HPDE6-E6E7 (cell line): ENCODE measurements at regions not wholly inside any gene's neighbourhood (a gene's known extent, or its start where the extent isn't known, plus 50 kb on each side); places are given as distances from the start of the nearest gene placed in this dataset.

Source experiments
- DNase-seq: peaks from one replicate; pipeline ENCODE4 v3.0.0; 2011; ENCODE audit warnings: missing footprints; ENCODE audit errors: extremely low spot score

DNA sequence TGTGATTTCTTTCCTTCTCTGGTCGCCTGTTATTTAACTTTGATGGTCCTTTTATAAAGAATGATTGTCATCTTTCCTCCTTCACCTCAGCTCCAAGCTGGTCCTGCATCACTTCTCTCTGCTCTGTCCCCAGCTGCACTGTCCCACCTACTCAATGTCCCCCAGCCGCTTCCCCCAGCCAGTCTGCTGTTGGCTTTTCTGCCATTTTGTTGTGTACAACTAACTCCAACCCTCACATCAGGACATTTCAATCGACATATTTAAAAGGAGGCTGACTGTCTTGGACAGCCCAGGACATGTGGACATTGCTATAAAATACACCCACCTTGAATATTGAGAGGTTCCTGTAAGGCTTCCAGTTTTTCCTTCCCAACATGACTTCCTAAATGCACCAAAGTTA, 193.8 kb upstream of the RGMA start:
- DNase-seq = no peak

- DNase-seq = no peak
These were observed 189.8 kb upstream of the RGMA start for GRCh38 chr15:93278783-93279182.

GRCh38 chr15:93278006-93278405, 189.0 kb upstream of the RGMA start:
- no peak for DNase-seq

DNA sequence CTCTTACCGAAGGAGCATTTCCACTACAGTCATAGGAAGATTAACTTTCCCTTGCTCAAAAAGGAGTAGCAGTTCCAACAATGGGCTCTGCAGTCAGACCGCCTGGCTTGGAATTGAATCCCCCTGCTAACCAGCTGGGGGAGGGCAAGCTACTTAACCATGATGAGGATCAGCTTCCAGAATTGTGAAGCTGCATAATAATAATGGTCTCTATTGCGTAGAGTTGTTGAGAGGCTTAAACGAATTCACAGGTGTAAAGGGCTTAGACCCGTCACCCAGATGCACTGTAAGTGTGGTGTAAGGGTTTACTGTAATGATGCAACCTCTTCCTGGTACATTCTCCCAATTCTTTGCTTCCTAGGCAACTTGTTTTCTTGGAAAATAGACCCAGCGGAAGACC, 185.2 kb upstream of the RGMA start:
- no peak for DNase-seq

DNA sequence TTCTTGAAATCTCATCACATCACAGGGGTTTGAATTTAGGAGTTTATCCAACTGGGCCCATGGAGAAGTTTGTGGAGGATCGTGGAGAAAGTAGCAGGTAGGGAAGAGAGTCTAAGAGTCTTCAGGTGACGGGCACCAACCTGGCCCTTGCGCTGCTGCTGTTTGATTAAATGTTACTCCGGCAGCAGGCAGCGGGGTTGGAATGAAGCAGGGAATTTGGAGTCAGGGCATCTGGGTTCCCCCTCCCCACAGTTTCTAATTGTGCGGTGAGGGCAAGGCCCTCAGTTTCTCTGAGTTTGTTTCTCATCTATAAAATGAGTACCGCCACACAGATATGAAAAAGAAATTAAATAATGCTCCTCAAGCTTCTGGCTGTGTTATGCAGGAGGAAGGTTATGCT, 182.9 kb upstream of the RGMA start:
- DNase-seq = no peak

DNA sequence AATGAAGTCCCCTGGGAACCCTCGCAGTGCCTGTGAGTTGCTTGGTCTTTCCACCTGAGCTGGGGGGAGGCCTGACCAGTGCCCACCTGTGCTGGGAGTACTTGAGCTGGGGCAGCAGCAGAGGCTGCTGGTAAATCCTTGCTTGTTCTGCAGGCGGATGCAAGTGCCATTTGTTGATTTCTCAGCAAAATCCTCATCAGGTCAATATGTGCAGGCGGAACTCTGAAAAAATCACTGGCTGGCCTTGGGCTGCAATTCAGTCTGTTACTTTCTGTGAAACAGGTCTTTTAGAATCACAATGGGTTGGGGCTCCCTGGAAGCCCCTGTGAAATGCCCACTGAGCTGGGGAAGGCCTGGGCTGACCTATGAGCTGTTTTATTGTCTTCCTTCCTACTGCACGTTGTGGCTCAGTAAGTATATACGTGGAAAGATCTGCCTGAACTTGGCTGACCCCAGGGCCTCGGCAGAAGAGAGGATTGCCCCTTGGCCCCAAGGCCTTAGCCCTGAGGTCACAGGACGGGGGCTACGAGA, 182.0 kb upstream of the RGMA start:
- no peak for DNase-seq

DNA sequence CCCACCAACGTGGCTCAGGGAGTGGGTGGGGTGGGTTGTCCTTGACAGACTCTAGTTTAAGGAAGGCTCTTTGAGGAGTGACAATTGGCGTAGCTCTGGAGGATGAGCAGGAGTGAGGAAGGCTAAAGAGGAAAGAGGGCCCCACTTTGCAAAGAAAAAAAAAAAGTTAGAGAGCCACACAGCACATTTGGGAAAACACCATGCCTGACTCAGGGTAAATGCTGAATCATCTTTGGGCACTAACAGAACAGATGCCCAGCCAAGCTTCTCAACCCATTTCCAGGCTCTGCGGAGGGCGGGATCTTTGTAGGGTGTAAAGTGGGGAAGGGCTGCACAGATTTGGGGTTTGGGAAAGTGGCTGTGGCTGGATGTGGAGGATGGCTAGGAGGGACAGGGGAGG, 179.1 kb upstream of the RGMA start:
- no peak for DNase-seq

GRCh38 chr15:93266291-93266690, 177.3 kb upstream of the RGMA start:
- DNase-seq = no peak

GRCh38 chr15:93265111-93265556, 176.1 kb upstream of the RGMA start:
- DNase-seq = no peak

DNA sequence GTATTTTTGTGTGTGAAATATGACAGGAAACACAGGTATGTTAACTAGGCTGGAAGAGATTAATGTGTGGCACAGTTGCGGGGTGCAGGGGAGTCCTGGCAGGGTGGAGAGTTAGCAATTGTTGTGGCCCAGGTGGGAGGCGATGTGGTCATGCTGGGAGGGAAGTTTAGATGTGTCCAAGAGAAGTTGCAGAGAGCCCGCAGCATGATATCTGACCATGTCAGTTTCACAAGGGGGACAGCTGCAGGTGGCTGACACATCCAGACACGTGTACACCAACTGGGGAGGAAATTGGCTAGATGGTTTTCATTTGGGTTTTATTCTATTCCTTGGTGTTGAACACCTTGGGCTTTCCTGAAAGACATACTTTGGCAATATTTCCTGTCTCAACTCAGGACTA, 172.8 kb upstream of the RGMA start:
- DNase-seq = no peak

GRCh38 chr15:93257920-93258319, 168.9 kb upstream of the RGMA start:
- no peak for DNase-seq

DNA sequence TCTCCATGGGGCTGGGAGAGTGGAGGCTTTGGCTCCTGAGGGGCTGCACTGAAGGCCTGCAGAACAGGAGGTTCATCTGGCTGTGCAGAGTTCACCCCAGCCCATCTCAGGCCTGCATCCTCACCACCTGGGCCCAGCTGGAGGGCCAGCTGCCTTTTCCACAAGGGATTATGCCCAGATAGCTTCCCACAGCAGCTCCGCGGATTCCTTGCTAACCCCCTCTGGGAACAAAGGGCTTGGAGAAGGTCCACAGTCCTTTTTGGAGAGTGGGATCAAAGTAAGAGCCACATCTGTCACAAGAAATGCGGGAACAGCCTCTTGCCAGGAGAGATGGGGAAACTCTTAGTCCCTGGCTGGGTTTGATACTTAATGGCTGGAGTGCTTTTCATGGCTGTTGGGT, 164.7 kb upstream of the RGMA start:
- no peak for DNase-seq

DNA sequence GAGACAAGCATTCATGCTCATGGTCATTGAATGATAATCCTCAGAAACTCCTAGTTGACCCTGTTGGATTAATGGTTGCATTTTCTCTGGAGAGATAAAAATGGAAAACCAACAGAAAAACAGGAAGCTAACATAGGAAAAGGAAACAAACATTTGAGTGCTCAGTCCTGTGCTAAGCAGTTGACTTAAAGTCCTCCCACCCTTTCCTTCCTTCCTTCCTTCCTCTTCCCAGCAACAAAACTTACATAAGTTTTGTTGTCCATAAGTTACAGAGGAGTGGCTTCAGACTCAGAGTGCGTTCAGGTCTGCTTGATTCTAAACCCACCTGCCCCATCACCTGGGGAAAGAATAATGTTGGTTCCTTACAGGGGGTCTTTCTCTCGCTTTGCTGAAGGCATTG, 163.8 kb upstream of the RGMA start:
- DNase-seq = no peak

- DNase-seq = no peak
These were observed 161.9 kb upstream of the RGMA start for GRCh38 chr15:93250950-93251349.

DNA sequence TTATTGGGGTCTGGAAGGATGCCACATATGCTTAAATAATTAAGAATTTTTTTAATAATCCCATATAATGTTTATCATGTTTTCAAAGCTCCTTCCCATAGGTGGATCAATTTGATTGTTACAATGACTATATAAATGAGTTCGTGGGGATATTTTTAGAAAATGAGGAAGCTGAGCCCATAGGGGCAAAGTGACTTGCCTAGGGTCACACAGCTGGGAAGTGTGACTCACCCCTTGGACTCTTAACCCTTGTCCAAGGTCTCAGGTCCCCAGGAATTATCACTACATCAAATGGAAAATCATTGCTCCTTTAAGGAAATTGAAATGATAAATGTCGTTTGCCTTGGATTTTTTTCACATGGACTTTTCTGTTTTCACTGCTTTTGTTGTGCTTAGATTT, 161.2 kb upstream of the RGMA start:
- DNase-seq = no peak

DNA sequence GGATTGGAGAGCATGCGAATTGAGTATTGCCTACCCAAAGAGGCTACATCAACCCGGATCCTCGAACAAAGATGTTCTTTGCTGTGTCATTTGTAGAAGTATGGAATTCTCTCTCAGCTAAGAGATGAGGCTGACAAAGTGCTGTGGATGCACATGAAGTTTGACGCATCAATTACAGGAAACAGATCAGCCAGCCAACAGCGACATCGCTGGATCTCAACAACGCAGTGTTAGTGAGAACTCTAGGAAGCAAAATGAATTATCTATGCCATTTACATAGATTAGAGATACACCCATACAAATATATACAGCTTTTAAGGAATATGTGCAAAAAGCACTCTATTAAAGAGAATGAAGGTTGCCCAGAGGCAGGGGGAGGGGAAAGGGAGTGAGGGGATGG, 160.6 kb upstream of the RGMA start:
- no peak for DNase-seq

DNA sequence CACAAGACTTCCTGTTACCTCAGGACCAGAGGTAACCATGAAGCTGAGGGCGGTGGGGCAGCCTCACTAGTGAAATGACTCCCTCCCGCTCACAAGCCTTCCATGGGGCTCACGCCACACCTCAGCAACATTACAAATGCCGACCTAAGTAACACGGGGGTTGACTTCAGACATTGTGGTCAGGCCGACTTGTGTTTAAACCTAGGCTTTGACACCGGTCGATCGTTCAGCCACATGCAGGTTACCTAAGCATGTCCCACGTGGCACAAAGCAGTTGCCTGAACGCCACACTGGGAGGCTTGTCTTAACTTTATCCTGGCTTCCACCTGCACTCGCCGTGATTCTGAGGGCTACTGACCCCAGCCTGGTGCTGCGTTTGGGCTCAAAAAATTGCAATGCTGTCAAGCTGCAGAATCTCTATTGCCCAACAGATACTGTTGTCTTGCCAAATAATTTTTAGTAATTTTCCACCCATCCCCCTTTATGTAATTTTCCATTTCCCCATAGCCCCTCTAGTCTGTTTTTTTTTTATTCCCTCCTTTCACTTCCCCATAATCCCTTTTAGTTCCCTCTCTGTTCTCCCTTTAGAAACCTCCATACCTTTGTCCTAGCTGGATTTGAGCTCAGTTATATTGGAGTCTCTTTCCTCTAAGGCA, 158.6 kb upstream of the RGMA start:
- DNase-seq = no peak

DNA sequence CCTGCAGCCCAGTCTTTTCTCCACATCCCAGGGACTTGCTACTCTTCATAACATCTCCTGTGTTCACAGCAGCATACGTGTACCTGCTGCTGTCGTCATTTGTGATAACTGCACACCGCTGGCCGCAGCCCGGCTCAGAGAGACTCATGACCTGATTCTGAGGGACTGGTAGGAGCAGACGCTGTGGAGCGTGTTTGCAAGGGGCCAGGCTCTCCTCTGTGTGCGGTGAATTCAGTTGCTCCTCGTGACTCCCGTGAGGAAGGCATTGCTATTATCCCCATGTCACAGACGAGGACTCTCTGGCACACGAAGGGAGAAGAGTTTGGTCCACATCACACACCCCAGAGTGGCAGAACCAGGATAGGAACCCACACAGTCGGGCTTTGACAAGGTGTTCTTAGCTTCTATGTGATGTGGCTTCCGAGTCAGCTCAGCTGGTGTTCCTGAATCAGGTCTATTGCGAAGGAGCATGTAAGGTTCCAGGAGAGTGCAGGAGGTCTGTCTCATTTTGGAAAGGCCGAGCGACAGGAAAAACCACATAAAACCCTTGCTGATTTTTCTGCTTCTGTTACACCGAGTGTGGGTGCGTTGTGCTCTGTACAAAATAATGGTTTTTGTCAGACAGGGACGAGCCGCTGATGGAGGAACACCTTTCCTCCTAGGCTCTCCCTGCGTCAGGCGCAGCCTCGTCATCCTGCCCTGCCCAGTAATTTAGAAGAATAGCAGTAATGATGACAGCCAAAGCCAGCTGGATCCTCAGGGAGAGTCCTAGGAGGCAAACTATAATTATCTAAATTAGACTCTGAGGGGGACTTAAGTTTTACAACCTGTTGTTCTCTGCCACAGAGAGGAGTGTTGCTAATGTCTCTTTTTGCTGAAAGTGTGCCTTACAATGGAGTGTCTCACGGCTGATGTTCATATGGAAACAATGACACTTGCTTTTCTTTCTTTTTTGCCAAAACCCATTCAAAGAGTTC, 157.5 kb upstream of the RGMA start:
- DNase-seq = no peak

DNA sequence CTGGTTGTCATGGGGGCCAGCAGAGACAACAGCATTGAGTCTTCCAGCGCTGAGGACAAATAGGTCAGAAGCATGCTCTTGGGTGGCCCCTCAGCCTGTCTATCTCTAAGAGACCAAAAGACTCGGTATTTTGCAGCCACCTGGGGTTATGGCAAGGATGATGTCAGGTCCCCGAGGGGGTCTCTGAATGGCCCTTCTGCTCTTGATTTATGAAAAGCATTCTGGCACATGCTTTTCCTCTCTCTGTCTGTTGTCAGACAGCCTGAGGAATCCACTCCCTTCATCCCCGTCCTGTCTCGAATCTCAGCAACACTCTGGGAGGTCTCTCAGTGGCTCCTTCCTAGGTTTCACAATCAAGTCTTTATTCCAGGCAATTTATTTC, 156.6 kb upstream of the RGMA start:
- no peak for DNase-seq

DNA sequence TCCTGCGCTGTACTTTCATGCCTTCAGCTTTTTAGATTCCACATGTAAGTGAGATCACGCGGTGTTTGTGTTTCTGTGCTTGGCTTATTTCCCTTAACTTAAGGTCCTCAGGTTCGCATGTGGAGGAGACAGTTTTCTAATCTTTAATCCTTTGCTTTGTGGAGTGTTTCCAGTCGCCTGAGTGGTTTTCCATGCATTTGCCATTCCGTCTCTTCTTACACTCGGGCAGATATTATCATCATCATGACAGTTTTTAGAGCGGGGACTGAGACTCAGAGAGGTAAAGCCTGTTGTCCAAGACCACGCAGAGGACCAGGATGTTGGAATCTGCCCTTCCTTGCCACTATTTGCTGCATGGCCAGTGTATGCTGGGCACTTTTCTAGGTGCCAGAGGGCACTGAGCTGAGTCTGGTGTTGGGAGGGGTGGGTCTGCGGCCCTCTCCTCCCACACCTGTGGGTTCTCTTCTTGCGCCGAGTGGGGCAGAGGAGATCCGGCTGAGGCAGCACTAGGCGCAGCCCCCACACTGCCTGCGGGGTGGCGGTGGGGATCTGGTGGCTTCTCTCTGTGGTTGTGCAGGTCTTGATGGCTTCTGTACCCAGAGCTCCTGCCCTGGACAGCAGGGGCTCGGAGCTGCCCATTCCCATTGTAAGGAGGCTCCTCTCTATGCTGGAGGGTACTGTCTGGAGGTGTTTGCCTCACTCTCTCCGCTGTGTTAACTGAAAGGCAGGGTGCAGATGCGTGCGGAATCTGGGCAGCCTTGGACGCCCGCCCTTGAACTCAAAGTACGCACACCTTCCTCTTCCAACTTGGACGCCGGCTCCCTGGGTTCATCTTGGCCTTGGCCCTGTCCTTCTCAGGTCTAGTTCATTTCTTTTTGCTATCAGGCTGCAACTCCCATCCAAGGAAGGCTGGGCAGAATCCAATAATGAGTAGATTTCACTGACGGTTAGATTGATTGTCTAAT, 156.0 kb upstream of the RGMA start:
- no peak for DNase-seq

GRCh38 chr15:93243573-93243972, 154.6 kb upstream of the RGMA start:
- no peak for DNase-seq
